ENCODE measurements at regions not wholly inside any gene's neighbourhood (a gene's known extent, or its start where the extent isn't known, plus 50 kb on each side); places are given as distances from the start of the nearest gene placed in this dataset.

GRCh38 chr13:73873940-73874830 lies 260.0 kb downstream of the KLF12 start (continued):
- TF ChIP-seq, protein P1, sequence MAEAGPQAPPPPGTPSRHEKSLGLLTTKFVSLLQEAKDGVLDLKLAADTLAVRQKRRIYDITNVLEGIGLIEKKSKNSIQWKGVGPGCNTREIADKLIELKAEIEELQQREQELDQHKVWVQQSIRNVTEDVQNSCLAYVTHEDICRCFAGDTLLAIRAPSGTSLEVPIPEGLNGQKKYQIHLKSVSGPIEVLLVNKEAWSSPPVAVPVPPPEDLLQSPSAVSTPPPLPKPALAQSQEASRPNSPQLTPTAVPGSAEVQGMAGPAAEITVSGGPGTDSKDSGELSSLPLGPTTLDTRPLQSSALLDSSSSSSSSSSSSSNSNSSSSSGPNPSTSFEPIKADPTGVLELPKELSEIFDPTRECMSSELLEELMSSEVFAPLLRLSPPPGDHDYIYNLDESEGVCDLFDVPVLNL (CRISPR knock-in tag; IDR thresholded peaks at IDR 0.05; ENCODE audit: borderline replicate concordance, low read depth): no peak
- TF ChIP-seq OVOL2 (CRISPR knock-in tag; IDR thresholded peaks at IDR 0.05; ENCODE audit: borderline replicate concordance) (no peak), ZNF232 (CRISPR knock-in tag; IDR thresholded peaks at IDR 0.05) (no peak)

DNA sequence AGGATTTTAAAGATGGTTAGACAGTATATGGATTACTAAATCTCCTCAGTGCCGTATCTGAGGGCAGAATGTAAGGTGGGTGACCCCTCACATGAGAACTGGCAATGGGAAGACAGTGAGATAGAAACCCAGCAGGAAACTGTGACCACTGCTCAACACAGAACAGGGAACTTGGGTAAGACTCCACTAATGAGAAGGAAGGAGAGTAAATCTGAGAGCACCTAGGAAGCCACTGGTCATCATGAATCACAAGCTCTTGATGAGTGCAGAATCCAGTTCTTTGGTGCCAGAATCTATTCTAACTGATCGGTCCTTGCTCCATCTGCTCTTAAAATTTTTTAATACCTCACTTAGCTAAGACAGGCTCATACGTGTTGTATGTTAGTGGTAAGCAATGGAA lies 261.8 kb downstream of the KLF12 start:
- H3K4me1 Mint-ChIP-seq: peaks cover 24% of the 10 kb centered on the region
- H3K9me3 Mint-ChIP-seq: peaks cover 4% of the 10 kb centered on the region
- ChIA-PET CTCF (no interaction called here), POLR2A (no interaction called here)
- H3K4me3 Mint-ChIP-seq: no peak overlapping the region
- no peak for ATAC-seq
- TF ChIP-seq, protein P2, sequence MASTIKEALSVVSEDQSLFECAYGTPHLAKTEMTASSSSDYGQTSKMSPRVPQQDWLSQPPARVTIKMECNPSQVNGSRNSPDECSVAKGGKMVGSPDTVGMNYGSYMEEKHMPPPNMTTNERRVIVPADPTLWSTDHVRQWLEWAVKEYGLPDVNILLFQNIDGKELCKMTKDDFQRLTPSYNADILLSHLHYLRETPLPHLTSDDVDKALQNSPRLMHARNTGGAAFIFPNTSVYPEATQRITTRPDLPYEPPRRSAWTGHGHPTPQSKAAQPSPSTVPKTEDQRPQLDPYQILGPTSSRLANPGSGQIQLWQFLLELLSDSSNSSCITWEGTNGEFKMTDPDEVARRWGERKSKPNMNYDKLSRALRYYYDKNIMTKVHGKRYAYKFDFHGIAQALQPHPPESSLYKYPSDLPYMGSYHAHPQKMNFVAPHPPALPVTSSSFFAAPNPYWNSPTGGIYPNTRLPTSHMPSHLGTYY (CRISPR knock-in tag; IDR thresholded peaks at IDR 0.05): no peak
- TF ChIP-seq, protein P3, sequence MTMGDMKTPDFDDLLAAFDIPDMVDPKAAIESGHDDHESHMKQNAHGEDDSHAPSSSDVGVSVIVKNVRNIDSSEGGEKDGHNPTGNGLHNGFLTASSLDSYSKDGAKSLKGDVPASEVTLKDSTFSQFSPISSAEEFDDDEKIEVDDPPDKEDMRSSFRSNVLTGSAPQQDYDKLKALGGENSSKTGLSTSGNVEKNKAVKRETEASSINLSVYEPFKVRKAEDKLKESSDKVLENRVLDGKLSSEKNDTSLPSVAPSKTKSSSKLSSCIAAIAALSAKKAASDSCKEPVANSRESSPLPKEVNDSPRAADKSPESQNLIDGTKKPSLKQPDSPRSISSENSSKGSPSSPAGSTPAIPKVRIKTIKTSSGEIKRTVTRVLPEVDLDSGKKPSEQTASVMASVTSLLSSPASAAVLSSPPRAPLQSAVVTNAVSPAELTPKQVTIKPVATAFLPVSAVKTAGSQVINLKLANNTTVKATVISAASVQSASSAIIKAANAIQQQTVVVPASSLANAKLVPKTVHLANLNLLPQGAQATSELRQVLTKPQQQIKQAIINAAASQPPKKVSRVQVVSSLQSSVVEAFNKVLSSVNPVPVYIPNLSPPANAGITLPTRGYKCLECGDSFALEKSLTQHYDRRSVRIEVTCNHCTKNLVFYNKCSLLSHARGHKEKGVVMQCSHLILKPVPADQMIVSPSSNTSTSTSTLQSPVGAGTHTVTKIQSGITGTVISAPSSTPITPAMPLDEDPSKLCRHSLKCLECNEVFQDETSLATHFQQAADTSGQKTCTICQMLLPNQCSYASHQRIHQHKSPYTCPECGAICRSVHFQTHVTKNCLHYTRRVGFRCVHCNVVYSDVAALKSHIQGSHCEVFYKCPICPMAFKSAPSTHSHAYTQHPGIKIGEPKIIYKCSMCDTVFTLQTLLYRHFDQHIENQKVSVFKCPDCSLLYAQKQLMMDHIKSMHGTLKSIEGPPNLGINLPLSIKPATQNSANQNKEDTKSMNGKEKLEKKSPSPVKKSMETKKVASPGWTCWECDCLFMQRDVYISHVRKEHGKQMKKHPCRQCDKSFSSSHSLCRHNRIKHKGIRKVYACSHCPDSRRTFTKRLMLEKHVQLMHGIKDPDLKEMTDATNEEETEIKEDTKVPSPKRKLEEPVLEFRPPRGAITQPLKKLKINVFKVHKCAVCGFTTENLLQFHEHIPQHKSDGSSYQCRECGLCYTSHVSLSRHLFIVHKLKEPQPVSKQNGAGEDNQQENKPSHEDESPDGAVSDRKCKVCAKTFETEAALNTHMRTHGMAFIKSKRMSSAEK (CRISPR knock-in tag; IDR thresholded peaks at IDR 0.05; ENCODE audit: borderline replicate concordance): no peak
- TF ChIP-seq ZNF138 (CRISPR knock-in tag; conservative IDR thresholded peaks at IDR 0.05): no peak
- no peak for TF ChIP-seq JAZF1 (CRISPR knock-in tag; IDR thresholded peaks at IDR 0.05)
- TF ChIP-seq RELA (CRISPR knock-in tag; IDR thresholded peaks at IDR 0.05; ENCODE audit: borderline replicate concordance): no peak
- no peak for TF ChIP-seq ATF3 (CRISPR knock-in tag; conservative IDR thresholded peaks at IDR 0.05)
- TF ChIP-seq FOXP1 (CRISPR knock-in tag; IDR thresholded peaks at IDR 0.05; ENCODE audit: borderline replicate concordance): no peak
- TF ChIP-seq E2F1 (CRISPR knock-in tag; IDR thresholded peaks at IDR 0.05): no peak
- no peak for TF ChIP-seq RORB (CRISPR knock-in tag; IDR thresholded peaks at IDR 0.05)
- no peak for TF ChIP-seq ESRRA (CRISPR knock-in tag; IDR thresholded peaks at IDR 0.05; ENCODE audit: borderline replicate concordance)
- TF ChIP-seq, protein P4, sequence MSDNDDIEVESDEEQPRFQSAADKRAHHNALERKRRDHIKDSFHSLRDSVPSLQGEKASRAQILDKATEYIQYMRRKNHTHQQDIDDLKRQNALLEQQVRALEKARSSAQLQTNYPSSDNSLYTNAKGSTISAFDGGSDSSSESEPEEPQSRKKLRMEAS (CRISPR knock-in tag; IDR thresholded peaks at IDR 0.05): no peak
- no peak for TF ChIP-seq STAT6 (CRISPR knock-in tag; conservative IDR thresholded peaks at IDR 0.05; ENCODE audit: low read depth)
- DNase-seq (ENCODE audit: low spot score): no peak
- H3K36me3 Mint-ChIP-seq: no peaks in the 10 kb centered on the region
- H3K27ac Mint-ChIP-seq: no peak overlapping the region
- H3K27me3 Mint-ChIP-seq (ENCODE audit: low read depth): no peaks in the 10 kb centered on the region

Data from WTC11 (cell line).